SK-N-MC (cell line): ENCODE measurements at regions not wholly inside any gene's neighbourhood (a gene's known extent, or its start where the extent isn't known, plus 50 kb on each side); places are given as distances from the start of the nearest gene placed in this dataset.

Experiments
- DNase-seq: peaks from one replicate; pipeline ENCODE4 v3.0.0-alpha.2; 2011; ENCODE audit warnings: low read depth, low spot score
- H3K27ac ChIP-seq: fragments of 200-600 bp; sonication (generic); 2 replicates; pipeline ENCODE4 v1.5.1; 2016; ENCODE audit warnings: mixed run types
- H3K36me3 ChIP-seq: fragments of 200-600 bp; sonication (generic); 2 replicates; pipeline ENCODE4 v1.6.1; 2017; ENCODE audit warnings: antibody characterized with exemption, low read length, mixed read lengths; ENCODE audit not compliant: insufficient read depth
- H3K4me3 ChIP-seq: fragments of 200-600 bp; sonication (generic); 2 replicates; pipeline ENCODE4 v1.5.1; 2016
- H3K9ac ChIP-seq: fragments of 200-600 bp; sonication (generic); 2 replicates; pipeline ENCODE4 v1.8.0; 2017; ENCODE audit warnings: mixed run types, mixed read lengths; ENCODE audit not compliant: insufficient read length
- H3K9me3 ChIP-seq: fragments of 200-600 bp; sonication (generic); 2 replicates; pipeline ENCODE4 v1.6.1; 2017; ENCODE audit warnings: low read depth, mild to moderate bottlenecking, antibody characterized with exemption, low read length, moderate library complexity, mixed read lengths
- EZH2 ChIP-seq: fragments of 200-600 bp; sonication (generic); IDR thresholded peaks from one replicate; pipeline ENCODE4 v1.6.1; 2017; ENCODE audit warnings: antibody characterized with exemption
- FOXP2 ChIP-seq: optimal IDR thresholded peaks from 2 replicates; pipeline ENCODE3; 2011; ENCODE audit warnings: mild to moderate bottlenecking, moderate library complexity; ENCODE audit not compliant: insufficient read depth; ENCODE audit errors: extremely low read length, control extremely low read depth
- POLR2AphosphoS5 ChIP-seq: IDR thresholded peaks from 2 replicates; pipeline ENCODE4 v1.6.1; 2012; ENCODE audit warnings: mild to moderate bottlenecking, low read depth, low read length, borderline replicate concordance

DNA sequence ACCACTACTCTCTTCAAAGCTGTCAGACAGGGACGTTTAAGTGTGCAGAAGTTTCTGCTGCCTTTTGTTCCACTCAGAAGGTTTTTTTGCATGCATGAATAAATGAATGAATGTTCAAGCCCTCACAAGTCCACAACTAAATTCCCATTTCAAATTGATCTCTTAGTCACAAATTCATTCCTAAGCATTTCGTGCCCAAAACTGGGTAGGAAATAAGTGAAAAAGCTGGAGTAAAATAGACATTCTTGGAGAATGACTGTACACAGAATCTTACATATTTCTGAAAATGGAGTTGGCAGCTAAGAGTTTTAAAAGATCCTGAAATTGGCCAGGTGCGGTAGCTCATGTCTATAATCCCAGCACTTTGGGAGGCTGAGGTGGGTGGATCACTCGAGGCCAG is 117.6 kb downstream of the PERP start:
- H3K36me3 ChIP-seq, result no peaks in the 10 kb centered on the region
- no peak overlapping the region for H3K27ac ChIP-seq
- no peak for DNase-seq
- H3K9ac ChIP-seq, result no peak overlapping the region
- TF ChIP-seq FOXP2 (no peak), EZH2 (no peak), POLR2AphosphoS5 (no peak)
- no peaks in the 10 kb centered on the region for H3K9me3 ChIP-seq
- no peak overlapping the region for H3K4me3 ChIP-seq

DNA sequence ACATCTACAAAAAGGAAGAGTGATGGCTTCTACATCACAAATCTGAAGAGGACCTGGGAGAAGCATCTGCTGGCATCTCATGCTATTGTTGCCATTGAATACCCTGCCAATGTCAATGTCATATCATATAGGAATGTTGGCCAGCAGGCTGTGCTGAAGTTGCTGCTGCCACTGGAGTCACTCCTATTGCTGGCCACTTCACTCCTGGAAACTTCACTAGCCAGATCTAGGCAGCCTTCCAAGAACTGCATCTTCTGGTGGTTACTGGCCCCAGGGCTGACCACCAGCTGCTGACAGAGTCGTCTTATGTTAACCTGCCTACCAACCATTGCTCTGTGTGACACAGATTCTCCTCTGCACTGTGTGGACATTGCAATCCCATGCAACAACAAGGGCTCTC is 111.8 kb downstream of the PERP start:
- Histone ChIP-seq H3K27ac (no peak overlapping the region), H3K4me3 (no peak overlapping the region), H3K9me3 (no peaks in the 10 kb centered on the region), H3K9ac (no peak overlapping the region), H3K36me3 (no peaks in the 10 kb centered on the region)
- no peak for TF ChIP-seq EZH2
- no peak for DNase-seq

DNA sequence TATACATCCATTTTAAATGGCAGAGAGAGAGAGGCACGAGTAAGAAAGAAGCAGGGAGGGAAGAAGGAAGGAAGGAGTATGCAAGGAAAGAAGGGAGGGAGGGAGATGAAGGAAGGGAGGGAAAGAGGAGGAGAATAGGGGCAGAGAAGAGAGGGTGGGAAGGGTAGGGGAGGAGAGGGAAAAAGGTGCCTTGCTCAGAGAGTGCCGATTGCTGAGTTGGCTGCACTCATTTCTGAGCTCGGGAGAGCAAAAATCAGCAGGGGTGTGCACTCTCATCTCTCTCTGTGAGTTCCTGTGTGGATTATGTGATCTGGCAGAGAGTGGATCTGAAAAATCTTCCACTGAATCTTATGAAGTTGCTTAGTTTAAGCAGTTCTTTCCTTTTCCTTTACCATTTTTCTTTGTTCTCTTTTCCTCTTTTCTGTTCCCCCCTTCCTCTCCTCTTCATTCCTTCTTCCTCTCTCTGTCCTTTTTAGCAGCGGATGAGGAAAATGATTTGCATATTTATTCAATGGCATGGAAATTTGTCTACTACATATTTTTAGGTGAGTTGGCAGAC is 108.7 kb downstream of the PERP start:
- Histone ChIP-seq H3K9ac (peak overlapping the region; percentile 43), H3K36me3 (no peaks in the 10 kb centered on the region), H3K27ac (peak overlapping the region; percentile 81), H3K9me3 (no peaks in the 10 kb centered on the region), H3K4me3 (peak overlapping the region; percentile 65)
- peak; percentile 42 for DNase-seq
- no peak for TF ChIP-seq POLR2AphosphoS5
- TF ChIP-seq FOXP2, result no peak
- TF ChIP-seq EZH2, result no peak

DNA sequence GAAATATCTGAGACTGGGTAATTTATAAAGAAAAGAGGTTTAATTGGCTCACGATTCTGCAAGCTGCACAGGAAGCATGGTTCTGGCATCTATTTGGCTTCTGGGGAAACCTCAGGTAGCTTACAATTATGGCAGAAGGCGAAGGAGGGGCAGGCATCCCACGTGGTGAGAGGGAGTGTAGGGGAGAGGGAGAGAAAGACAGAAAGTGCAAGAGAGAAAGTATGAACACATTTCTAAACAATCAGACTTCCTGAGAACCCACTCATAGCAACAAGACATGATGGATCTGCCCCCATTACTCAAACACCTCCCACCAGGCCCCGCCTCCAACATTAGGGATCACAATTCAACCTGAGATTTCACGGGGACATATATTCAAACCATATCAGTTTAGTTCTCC is 107.4 kb downstream of the PERP start:
- H3K4me3 ChIP-seq, result no peak overlapping the region
- H3K9ac ChIP-seq, result no peak overlapping the region
- H3K9me3 ChIP-seq, result no peaks in the 10 kb centered on the region
- H3K36me3 ChIP-seq, result no peaks in the 10 kb centered on the region
- TF ChIP-seq EZH2, result no peak
- no peak for TF ChIP-seq POLR2AphosphoS5
- no peak for TF ChIP-seq FOXP2
- no peak for DNase-seq
- H3K27ac ChIP-seq, result no peak overlapping the region

DNA sequence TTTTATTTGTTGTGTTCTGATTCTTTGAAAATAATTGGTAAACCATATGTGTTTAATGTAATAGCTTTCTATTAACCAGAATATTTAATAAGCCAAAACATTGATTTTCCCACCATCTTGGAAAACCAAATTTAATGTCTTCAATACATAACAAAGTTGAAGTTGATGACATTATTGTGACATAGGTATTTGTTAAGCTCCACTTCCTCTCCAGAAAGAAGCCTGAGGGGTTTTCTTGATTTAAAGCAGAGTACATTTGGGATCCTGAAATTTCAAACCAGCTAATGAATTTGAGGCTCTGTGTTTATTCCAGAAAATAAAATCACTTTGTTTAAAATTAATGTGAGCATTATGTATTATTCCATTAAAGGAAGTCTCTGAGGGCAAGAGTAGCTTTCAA is 106.3 kb downstream of the PERP start:
- Histone ChIP-seq H3K27ac (peak overlapping the region; percentile 27; the same call in 1 of the 2 replicates), H3K9ac (no peak overlapping the region), H3K9me3 (no peaks in the 10 kb centered on the region), H3K4me3 (no peak overlapping the region), H3K36me3 (no peaks in the 10 kb centered on the region)
- no peak for TF ChIP-seq FOXP2
- TF ChIP-seq EZH2, result no peak
- TF ChIP-seq POLR2AphosphoS5, result no peak
- DNase-seq, result peak; percentile 56

DNA sequence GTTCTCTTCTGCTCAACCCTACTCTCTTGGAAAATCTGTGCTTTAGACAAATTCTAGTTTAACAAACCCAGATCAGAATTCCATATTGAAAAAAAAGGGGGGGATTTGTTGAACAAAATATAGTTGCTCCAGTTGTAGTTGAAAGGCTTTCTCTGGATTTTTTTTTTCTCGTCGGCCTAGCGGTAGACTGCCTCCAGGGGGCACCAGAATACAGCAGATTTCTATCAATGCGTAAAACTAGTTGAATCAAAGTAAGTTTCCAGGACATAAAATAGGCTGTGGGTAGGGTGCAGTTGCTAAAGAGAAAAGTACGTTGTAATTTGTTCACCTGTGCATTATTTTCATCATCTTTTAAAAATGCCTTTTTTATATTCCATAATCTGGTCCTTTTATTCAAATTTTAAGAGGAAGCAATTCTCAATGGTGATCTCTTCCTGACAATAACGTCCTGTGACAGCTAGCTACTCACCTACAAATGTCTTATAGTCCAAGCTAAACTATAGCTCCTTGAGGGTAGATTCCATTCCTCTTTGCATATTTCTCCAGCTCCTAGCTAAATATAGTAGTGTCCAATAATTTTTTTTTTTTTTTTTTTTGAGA is 105.4 kb downstream of the PERP start:
- peak; percentile 37 for DNase-seq

DNA sequence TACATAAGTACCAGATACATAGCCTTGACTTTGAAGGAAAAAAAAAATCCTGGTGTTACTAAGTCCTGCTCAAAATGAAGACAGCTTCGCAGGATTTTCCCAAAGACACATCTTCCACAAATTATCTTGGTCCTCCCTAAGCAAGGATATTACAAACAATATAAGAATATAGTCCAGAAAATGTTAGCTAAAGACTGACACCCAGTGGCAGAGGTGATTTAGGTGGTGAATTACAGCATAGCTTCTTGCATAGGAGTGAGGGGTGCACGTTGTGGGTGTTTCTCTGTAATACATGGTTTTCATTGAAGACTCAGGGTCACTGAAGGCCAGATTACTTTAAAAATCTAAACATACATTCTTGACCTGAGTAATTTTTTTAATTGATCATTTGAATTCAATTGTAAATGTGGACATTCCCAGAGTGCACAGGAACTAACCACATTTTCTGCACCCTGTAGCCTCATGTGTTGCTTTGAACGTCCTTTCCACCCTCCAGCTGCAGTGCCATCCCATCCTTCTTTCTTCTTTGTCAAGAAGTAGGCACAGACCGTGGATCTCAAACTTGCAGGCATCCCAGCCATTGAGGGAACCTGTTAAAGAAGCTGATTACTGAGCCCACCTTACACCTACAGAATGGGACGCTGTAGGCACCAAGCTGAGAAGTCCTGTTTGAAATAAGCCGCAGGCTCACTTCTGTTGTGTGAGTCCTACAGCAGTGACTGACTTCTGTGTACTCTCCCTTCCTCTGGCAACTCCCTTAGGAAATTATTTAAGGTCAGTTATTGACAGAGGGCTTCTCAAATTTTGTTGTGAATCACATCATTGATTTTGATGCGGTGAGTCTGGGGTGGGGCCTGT is 102.6 kb downstream of the PERP start:
- H3K9me3 ChIP-seq, result no peaks in the 10 kb centered on the region
- no peak overlapping the region for H3K27ac ChIP-seq
- TF ChIP-seq FOXP2 (no peak), POLR2AphosphoS5 (no peak), EZH2 (no peak)
- DNase-seq, result no peak
- no peak overlapping the region for H3K4me3 ChIP-seq
- no peaks in the 10 kb centered on the region for H3K36me3 ChIP-seq
- H3K9ac ChIP-seq, result no peak overlapping the region

More for the DNA sequence above, 105.4 kb downstream of the PERP start:
- Histone ChIP-seq H3K27ac (no peak overlapping the region; the same call in 1 of the 2 replicates), H3K9me3 (no peaks in the 10 kb centered on the region), H3K4me3 (peak overlapping the region; percentile 25; the same call in 1 of the 2 replicates), H3K36me3 (no peaks in the 10 kb centered on the region), H3K9ac (no peak overlapping the region)
- no peak for TF ChIP-seq POLR2AphosphoS5

DNA sequence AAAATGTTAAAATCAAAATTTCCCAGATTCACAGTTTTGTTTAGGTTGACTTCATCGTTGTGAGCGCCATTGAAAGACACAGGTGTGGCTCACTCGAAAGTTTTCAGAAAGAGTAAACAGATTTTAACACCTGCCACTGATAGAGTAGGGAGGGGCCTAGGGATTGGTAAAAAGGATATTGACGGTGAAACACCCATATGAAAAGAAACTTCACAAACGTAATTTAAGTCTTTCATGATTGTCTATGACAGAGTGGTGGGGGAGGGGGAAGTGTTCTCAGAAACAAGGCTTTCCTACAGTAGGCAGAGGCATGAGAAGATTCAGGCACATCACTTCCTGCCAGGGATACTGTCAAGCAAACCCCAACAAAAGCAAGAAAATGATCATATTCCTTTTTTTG is 101.4 kb downstream of the PERP start:
- H3K9ac ChIP-seq, result no peak overlapping the region
- no peak overlapping the region for H3K27ac ChIP-seq
- DNase-seq, result no peak
- no peaks in the 10 kb centered on the region for H3K36me3 ChIP-seq
- no peak for TF ChIP-seq FOXP2
- TF ChIP-seq EZH2, result no peak
- TF ChIP-seq POLR2AphosphoS5, result no peak
- no peaks in the 10 kb centered on the region for H3K9me3 ChIP-seq
- no peak overlapping the region for H3K4me3 ChIP-seq
